OCI-LY3 (cell line): ENCODE measurements at regions not wholly inside any gene's neighbourhood (a gene's known extent, or its start where the extent isn't known, plus 50 kb on each side); places are given as distances from the start of the nearest gene placed in this dataset.

Experiments
- H2AFZ ChIP-seq: fragments of 200-600, 300-600 bp; shearing (Covaris generic); 2 replicates; pipeline ENCODE4 v1.6.0; 2014; ENCODE audit warnings: antibody characterized with exemption, low read depth, low read length
- H3K27ac ChIP-seq: fragments of 200-600, 300-600 bp; sonication (generic); 2 replicates; pipeline ENCODE4 v1.5.1; 2014; ENCODE audit warnings: mild to moderate bottlenecking, low read length, moderate library complexity, mixed read lengths
- H3K27me3 ChIP-seq: fragments of 200-600, 300-600 bp; sonication (generic); 2 replicates; pipeline ENCODE4 v1.6.1; 2014; ENCODE audit warnings: low read depth, low read length, mixed read lengths
- H3K36me3 ChIP-seq: fragments of 200-600, 300-600 bp; sonication (generic); replicated peaks from 2 replicates; pipeline ENCODE3; 2014; ENCODE audit warnings: low read depth, low read length, mixed read lengths
- H3K4me1 ChIP-seq: fragments of 300-600, 200-600 bp; sonication (generic); 2 replicates; pipeline ENCODE4 v1.6.1; 2014; ENCODE audit warnings: low read length, mixed read lengths
- H3K4me2 ChIP-seq: fragments of 200-600, 300-600 bp; sonication (generic); 2 replicates; pipeline ENCODE4 v1.6.1; 2014; ENCODE audit warnings: low read length, mixed read lengths
- H3K4me3 ChIP-seq: fragments of 300-600, 200-600 bp; sonication (generic); 2 replicates; pipeline ENCODE4 v1.5.1; 2014; ENCODE audit warnings: antibody characterized with exemption, mild to moderate bottlenecking, low read length, moderate library complexity
- H3K79me2 ChIP-seq: fragments of 300-600, 200-600 bp; shearing (Covaris generic); 2 replicates; pipeline ENCODE4 v1.6.1; 2014; ENCODE audit warnings: mild to moderate bottlenecking, low read length, mixed read lengths
- H3K9ac ChIP-seq: fragments of 300-600, 200-600 bp; shearing (Covaris generic); 2 replicates; pipeline ENCODE4 v1.6.0; 2014; ENCODE audit warnings: mild to moderate bottlenecking, low read length, moderate library complexity
- H3K9me3 ChIP-seq: fragments of 200-600, 300-600 bp; shearing (Covaris generic); 2 replicates; pipeline ENCODE4 v1.6.1; 2014; ENCODE audit warnings: low read length, mixed read lengths; ENCODE audit not compliant: insufficient read depth
- H4K20me1 ChIP-seq: fragments of 200-600, 300-600 bp; sonication (generic); 2 replicates; pipeline ENCODE4 v1.6.1; 2016; ENCODE audit warnings: low read length, mixed read lengths; ENCODE audit not compliant: insufficient read depth
- EZH2phosphoT487 ChIP-seq: fragments of 200-600 bp; shearing (Covaris generic); IDR thresholded peaks from 2 replicates; pipeline ENCODE4 v1.6.1; 2018; ENCODE audit warnings: antibody characterized with exemption, mixed run types, low read depth
- TF ChIP-seq, protein P1 (sequence below): fragments of 200-600, 300-600 bp; sonication (generic); IDR thresholded peaks from 2 replicates; pipeline ENCODE4 v1.5.1; 2014; ENCODE audit warnings: antibody characterized with exemption, low read length, low read depth

DNA sequence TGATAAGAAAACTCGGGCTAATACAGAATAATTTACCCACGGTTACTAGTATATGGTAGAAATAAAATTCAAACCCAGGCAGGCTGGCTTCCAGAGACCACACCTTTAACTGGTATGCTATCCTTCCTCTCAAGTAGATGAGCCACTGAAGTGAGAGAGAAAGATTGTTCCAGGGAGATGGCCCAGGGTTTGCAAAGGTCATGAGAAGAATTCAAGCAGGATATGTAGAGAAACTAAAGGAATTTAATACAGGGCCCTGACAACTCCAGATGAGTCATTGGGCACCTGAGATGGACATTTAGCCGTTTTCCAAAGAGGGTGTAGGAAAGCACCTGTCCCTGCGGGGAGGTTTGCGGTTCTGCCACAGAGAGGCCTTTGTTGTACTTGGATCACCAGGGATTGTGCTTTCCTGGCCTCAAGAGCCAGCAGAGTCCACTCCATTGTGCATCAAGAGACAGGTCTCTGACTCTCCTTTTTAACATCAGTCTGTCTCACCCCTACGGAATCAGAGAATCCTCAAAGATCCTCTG is 152.7 kb upstream of the BLID start:
- H3K4me3 ChIP-seq, result no peak overlapping the region
- no peak for TF ChIP-seq EZH2phosphoT487
- TF ChIP-seq, protein P1, sequence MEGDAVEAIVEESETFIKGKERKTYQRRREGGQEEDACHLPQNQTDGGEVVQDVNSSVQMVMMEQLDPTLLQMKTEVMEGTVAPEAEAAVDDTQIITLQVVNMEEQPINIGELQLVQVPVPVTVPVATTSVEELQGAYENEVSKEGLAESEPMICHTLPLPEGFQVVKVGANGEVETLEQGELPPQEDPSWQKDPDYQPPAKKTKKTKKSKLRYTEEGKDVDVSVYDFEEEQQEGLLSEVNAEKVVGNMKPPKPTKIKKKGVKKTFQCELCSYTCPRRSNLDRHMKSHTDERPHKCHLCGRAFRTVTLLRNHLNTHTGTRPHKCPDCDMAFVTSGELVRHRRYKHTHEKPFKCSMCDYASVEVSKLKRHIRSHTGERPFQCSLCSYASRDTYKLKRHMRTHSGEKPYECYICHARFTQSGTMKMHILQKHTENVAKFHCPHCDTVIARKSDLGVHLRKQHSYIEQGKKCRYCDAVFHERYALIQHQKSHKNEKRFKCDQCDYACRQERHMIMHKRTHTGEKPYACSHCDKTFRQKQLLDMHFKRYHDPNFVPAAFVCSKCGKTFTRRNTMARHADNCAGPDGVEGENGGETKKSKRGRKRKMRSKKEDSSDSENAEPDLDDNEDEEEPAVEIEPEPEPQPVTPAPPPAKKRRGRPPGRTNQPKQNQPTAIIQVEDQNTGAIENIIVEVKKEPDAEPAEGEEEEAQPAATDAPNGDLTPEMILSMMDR, result no peak
- H3K79me2 ChIP-seq, result no peaks in the 10 kb centered on the region
- H3K4me2 ChIP-seq, result no peak overlapping the region
- no peak overlapping the region for H3K9ac ChIP-seq
- no peaks in the 10 kb centered on the region for H4K20me1 ChIP-seq
- peaks cover 8% of the 10 kb centered on the region; the same call in 1 of the 2 replicates for H3K27me3 ChIP-seq
- H2AFZ ChIP-seq, result no peak overlapping the region
- H3K27ac ChIP-seq, result no peak overlapping the region
- no peaks in the 10 kb centered on the region for H3K4me1 ChIP-seq
- no peaks in the 10 kb centered on the region for H3K36me3 ChIP-seq
- H3K9me3 ChIP-seq, result no peaks in the 10 kb centered on the region

DNA sequence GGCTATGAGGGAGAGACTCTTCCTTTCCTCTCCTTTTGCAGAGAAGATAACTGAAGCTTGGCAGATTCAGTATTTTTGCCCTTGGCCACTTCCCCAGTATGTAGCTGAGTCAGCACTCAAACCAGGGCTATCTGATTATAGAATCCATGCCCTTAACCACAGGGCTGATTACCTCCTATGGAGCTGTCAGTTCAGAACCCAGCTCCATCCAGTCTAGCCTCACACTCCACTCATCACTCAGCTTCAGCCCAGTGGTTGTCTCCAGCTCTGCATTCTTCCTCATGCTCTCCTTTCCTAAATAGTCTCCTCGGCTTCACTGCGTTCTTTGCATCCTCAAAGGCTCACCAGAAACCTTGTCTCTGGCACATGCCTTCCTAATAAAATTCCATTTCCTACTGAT is 151.6 kb upstream of the BLID start:
- no peaks in the 10 kb centered on the region for H3K9me3 ChIP-seq
- H3K36me3 ChIP-seq, result no peaks in the 10 kb centered on the region
- no peaks in the 10 kb centered on the region for H3K79me2 ChIP-seq
- no peaks in the 10 kb centered on the region for H3K4me1 ChIP-seq
- H3K4me3 ChIP-seq, result no peak overlapping the region
- TF ChIP-seq EZH2phosphoT487, result no peak
- TF ChIP-seq, protein P1, result no peak
- H3K4me2 ChIP-seq, result no peak overlapping the region
- no peak overlapping the region for H3K27ac ChIP-seq
- no peak overlapping the region for H2AFZ ChIP-seq
- H3K27me3 ChIP-seq, result peaks cover 8% of the 10 kb centered on the region; the same call in 1 of the 2 replicates
- H3K9ac ChIP-seq, result no peak overlapping the region
- H4K20me1 ChIP-seq, result no peaks in the 10 kb centered on the region

DNA sequence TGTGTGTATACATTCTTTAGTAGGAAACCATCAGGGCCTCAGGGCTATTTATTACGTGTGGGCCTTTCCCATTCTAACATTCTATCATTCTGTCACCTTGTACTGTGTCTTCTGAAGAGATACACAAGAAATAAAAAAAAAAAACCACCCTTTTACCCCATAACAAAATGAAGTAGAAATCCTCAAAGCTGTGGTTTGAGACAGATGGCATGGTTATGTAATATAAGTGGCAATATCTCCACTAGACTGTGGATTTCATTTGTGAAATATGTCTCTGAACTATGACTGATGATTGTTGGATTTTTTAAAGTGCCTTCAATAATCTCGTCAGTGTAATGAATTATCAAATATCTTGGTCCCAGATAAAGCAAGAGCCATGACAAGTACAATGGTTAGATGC is 150.0 kb upstream of the BLID start:
- Histone ChIP-seq H2AFZ (no peak overlapping the region), H3K4me2 (no peak overlapping the region), H3K79me2 (no peaks in the 10 kb centered on the region), H3K36me3 (no peaks in the 10 kb centered on the region), H4K20me1 (no peaks in the 10 kb centered on the region), H3K27ac (no peak overlapping the region), H3K4me1 (no peaks in the 10 kb centered on the region), H3K4me3 (no peak overlapping the region), H3K27me3 (peaks cover 8% of the 10 kb centered on the region; the same call in 1 of the 2 replicates), H3K9me3 (no peaks in the 10 kb centered on the region), H3K9ac (no peak overlapping the region)
- no peak for TF ChIP-seq EZH2phosphoT487
- TF ChIP-seq, protein P1, result no peak

DNA sequence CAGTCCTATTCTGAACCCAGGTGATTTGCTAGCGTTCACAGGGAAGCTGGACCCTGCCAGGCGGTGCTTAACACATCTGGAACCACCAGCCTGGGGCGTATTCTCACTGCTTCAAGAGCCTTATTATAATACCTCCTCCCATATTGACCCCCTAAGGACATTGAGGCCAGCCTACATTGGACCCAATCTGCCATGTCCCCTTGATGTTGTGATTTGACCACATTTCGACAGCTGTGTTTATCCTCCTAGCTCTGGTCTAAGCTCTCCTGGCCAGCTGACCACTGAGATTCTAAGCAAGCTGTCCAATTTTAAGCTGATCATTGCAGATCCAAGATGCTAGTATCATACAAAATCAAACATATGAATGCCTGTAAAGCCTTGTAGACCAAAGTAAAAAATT is 148.1 kb upstream of the BLID start:
- H3K4me1 ChIP-seq, result no peaks in the 10 kb centered on the region
- no peak overlapping the region for H3K27ac ChIP-seq
- H4K20me1 ChIP-seq, result no peaks in the 10 kb centered on the region
- no peak overlapping the region for H3K4me2 ChIP-seq
- no peaks in the 10 kb centered on the region for H3K9me3 ChIP-seq
- H3K4me3 ChIP-seq, result no peak overlapping the region
- no peaks in the 10 kb centered on the region for H3K79me2 ChIP-seq
- peaks cover 8% of the 10 kb centered on the region; the same call in 1 of the 2 replicates for H3K27me3 ChIP-seq
- H2AFZ ChIP-seq, result no peak overlapping the region
- H3K36me3 ChIP-seq, result no peaks in the 10 kb centered on the region
- no peak overlapping the region for H3K9ac ChIP-seq
- no peak for TF ChIP-seq EZH2phosphoT487

DNA sequence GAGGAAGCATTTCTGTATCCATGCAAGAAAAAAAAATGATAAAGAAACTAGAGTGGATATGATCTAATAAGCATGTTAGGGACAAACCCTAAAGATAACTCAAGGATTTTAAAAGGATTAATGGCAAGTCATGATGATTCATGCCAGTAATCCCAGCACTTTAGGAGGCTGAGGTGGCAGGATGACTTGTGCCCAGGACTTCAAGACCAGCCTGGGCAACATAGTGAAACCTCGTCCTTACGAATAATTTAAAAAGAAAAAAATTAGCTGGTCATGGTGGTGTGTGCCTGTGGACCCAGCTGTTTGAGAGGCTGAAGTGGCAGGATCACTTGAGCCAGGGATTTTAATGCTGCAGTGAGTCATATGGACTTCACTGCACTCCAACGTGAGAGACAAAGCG is 145.5 kb upstream of the BLID start:
- H4K20me1 ChIP-seq, result no peaks in the 10 kb centered on the region
- TF ChIP-seq, protein P1, result no peak
- TF ChIP-seq EZH2phosphoT487, result no peak
- H2AFZ ChIP-seq, result no peak overlapping the region
- H3K4me2 ChIP-seq, result no peak overlapping the region
- H3K4me3 ChIP-seq, result no peak overlapping the region
- H3K36me3 ChIP-seq, result no peaks in the 10 kb centered on the region
- H3K27ac ChIP-seq, result no peak overlapping the region
- no peaks in the 10 kb centered on the region for H3K9me3 ChIP-seq
- H3K27me3 ChIP-seq, result no peaks in the 10 kb centered on the region; the same call in 1 of the 2 replicates
- H3K4me1 ChIP-seq, result no peaks in the 10 kb centered on the region
- no peak overlapping the region for H3K9ac ChIP-seq
- no peaks in the 10 kb centered on the region for H3K79me2 ChIP-seq
